ENCODE measurements at regions not wholly inside any gene's neighbourhood (a gene's known extent, or its start where the extent isn't known, plus 50 kb on each side); places are given as distances from the start of the nearest gene placed in this dataset.

- H3K9ac ChIP-seq (ENCODE audit: insufficient read depth in 1 of 2, low read length in 2 of 2): no peak overlapping the region
Measured at GRCh38 chr5:173746047-173746646, 129.7 kb upstream of the BOD1 start.

GRCh38 chr5:173747876-173748275 lies 131.4 kb upstream of the BOD1 start:
- Histone ChIP-seq H3K9ac (ENCODE audit: insufficient read depth in 1 of 2, low read length in 2 of 2) (no peak overlapping the region), H3K4me1 (ENCODE audit: control insufficient read depth in 5 of 5, insufficient read depth in 5 of 5, low read length in 5 of 5) (peaks cover 0 to 4% (median 0%) of the 10 kb centered on the region in 5 donors), H3K9me3 (ENCODE audit: control insufficient read depth in 4 of 4, insufficient read depth in 3 of 4, low read length in 3 of 4) (no peaks in the 10 kb centered on the region), H3K36me3 (ENCODE audit: control insufficient read depth in 4 of 4, insufficient read depth in 4 of 4, low read length in 4 of 4) (no peaks in the 10 kb centered on the region), H3K4me3 (no peak overlapping the region), H3K27ac (ENCODE audit: low read depth in 1 of 2, low read length in 1 of 2) (no peak overlapping the region), H3K27me3 (ENCODE audit: control insufficient read depth in 3 of 3, insufficient read depth in 3 of 3, low read length in 2 of 3) (no peaks in the 10 kb centered on the region)
- no peak for TF ChIP-seq CTCF (IDR thresholded peaks at IDR 0.05; ENCODE audit: control extremely low read depth, extremely low read depth)
- DNase-seq (no peak), ATAC-seq (ENCODE audit: insufficient read depth, low FRiP score) (no peak)

More at GRCh38 chr5:173746047-173746646, 129.7 kb upstream of the BOD1 start:
- peak overlapping the region in 1 of 2 donors; percentile 32 for H3K27ac ChIP-seq (ENCODE audit: low read depth in 1 of 2, low read length in 1 of 2)
- no peak overlapping the region for H3K4me3 ChIP-seq
- no peak for ATAC-seq (ENCODE audit: insufficient read depth, low FRiP score)
- H3K36me3 ChIP-seq (ENCODE audit: control insufficient read depth in 4 of 4, insufficient read depth in 4 of 4, low read length in 4 of 4): no peaks in the 10 kb centered on the region
- peaks cover 0 to 5% (median 0%) of the 10 kb centered on the region in 5 donors for H3K4me1 ChIP-seq (ENCODE audit: control insufficient read depth in 5 of 5, insufficient read depth in 5 of 5, low read length in 5 of 5)
- no peaks in the 10 kb centered on the region for H3K27me3 ChIP-seq (ENCODE audit: control insufficient read depth in 3 of 3, insufficient read depth in 3 of 3, low read length in 2 of 3)
- no peaks in the 10 kb centered on the region for H3K9me3 ChIP-seq (ENCODE audit: control insufficient read depth in 4 of 4, insufficient read depth in 3 of 4, low read length in 3 of 4)
- TF ChIP-seq CTCF (IDR thresholded peaks at IDR 0.05; ENCODE audit: control extremely low read depth, extremely low read depth): no peak
- WGBS, 2 donors: 70 to 82% methylated on average over 6 of the region's 6 CpGs
- DNase-seq: no peak

GRCh38 chr5:173750538-173751265 lies 134.3 kb upstream of the BOD1 start:
- ATAC-seq (ENCODE audit: insufficient read depth, low FRiP score) (no peak), DNase-seq (no peak)
- no peak for TF ChIP-seq CTCF (IDR thresholded peaks at IDR 0.05; ENCODE audit: control extremely low read depth, extremely low read depth)
- no peaks in the 10 kb centered on the region for H3K36me3 ChIP-seq (ENCODE audit: control insufficient read depth in 4 of 4, insufficient read depth in 4 of 4, low read length in 4 of 4)
- no peaks in the 10 kb centered on the region for H3K27me3 ChIP-seq (ENCODE audit: control insufficient read depth in 3 of 3, insufficient read depth in 3 of 3, low read length in 2 of 3)
- H3K4me1 ChIP-seq (ENCODE audit: control insufficient read depth in 5 of 5, insufficient read depth in 5 of 5, low read length in 5 of 5): peaks cover 0 to 3% (median 0%) of the 10 kb centered on the region in 5 donors
- WGBS, 2 donors: 77 to 83% methylated on average over 9 of the region's 9 CpGs
- H3K9me3 ChIP-seq (ENCODE audit: control insufficient read depth in 4 of 4, insufficient read depth in 3 of 4, low read length in 3 of 4): no peaks in the 10 kb centered on the region
- H3K9ac ChIP-seq (ENCODE audit: insufficient read depth in 1 of 2, low read length in 2 of 2): no peak overlapping the region
- no peak overlapping the region for H3K27ac ChIP-seq (ENCODE audit: low read depth in 1 of 2, low read length in 1 of 2)
- H3K4me3 ChIP-seq: no peak overlapping the region

Data from lung (tissue), 11 donors.